IMR-90 (cell line): ENCODE measurements at regions not wholly inside any gene's neighbourhood (a gene's known extent, or its start where the extent isn't known, plus 50 kb on each side); places are given as distances from the start of the nearest gene placed in this dataset.

ENCODE experiments used
- ATAC-seq: fragments of 200-7000 bp; cut with Tn5 transposase; 2 replicates; pipeline ENCODE4 v1.9.1; 2020; ENCODE audit warnings: low read depth, mild to moderate bottlenecking, moderate library complexity
- BruUV-seq: library from RNA; stranded (reverse); fragments of 400-500 nt; replicated peaks from 2 replicates; lab custom pipeline; 2021; lab: Mats Ljungman, UMichigan
- CTCF ChIA-PET: fragments of 300-600 bp; formaldehyde crosslinking; extraction: SDS; loops from one replicate; lab custom pipeline; 2021; ENCODE audit warnings: antibody characterized with exemption; lab: Yijun Ruan, JAX
- POLR2A ChIA-PET: fragments of 300-600 bp; sonication (Branson Sonifier 250); formaldehyde crosslinking; loops from one replicate; lab custom pipeline; 2022; ENCODE audit warnings: antibody characterized with exemption; ENCODE audit not compliant: unreplicated experiment; lab: Charles Lee
- DNase-seq: peaks from one replicate; pipeline ENCODE4 v3.0.0; 2013
- H2AFZ ChIP-seq: replicated peaks from 2 replicates; pipeline ENCODE3; 2013; ENCODE audit warnings: low read length, mild to moderate bottlenecking; ENCODE audit not compliant: poor library complexity
- H2AK5ac ChIP-seq: 2 replicates; pipeline ENCODE4 v1.6.1; 2013; ENCODE audit warnings: low read depth, low read length, inconsistent platforms
- H2AK9ac ChIP-seq: replicated peaks from 2 replicates; pipeline ENCODE3; 2013; ENCODE audit warnings: mild to moderate bottlenecking, low read depth, low read length, moderate library complexity; ENCODE audit not compliant: poor library complexity
- H2BK120ac ChIP-seq: 2 replicates; pipeline ENCODE4 v1.6.1; 2013; ENCODE audit warnings: low read depth, low read length, inconsistent platforms
- H2BK15ac ChIP-seq: 3 replicates; pipeline ENCODE4 v1.6.1; 2013; ENCODE audit warnings: low read depth, low read length, inconsistent platforms
- H2BK20ac ChIP-seq: 2 replicates; pipeline ENCODE4 v1.6.1; 2013; ENCODE audit warnings: low read depth, mild to moderate bottlenecking, inconsistent platforms, low read length, moderate library complexity
- H2BK5ac ChIP-seq: 2 replicates; pipeline ENCODE4 v1.6.1; 2013; ENCODE audit warnings: mild to moderate bottlenecking, low read depth, low read length, inconsistent platforms; ENCODE audit not compliant: poor library complexity, severe bottlenecking
- H3K14ac ChIP-seq: replicated peaks from 2 replicates; pipeline ENCODE4 v1.6.1; 2013; ENCODE audit warnings: low read depth, low read length, inconsistent platforms
- H3K18ac ChIP-seq: 2 replicates; pipeline ENCODE4 v1.6.1; 2013; ENCODE audit warnings: low read depth, low read length, control low read depth
- H3K23ac ChIP-seq: 2 replicates; pipeline ENCODE4 v1.6.1; 2013; ENCODE audit warnings: low read depth, low read length, inconsistent platforms
- H3K27ac ChIP-seq: 2 replicates; pipeline ENCODE4 v1.5.1; 2013; ENCODE audit warnings: mild to moderate bottlenecking, control low read depth, low read length; ENCODE audit not compliant: insufficient read depth
- H3K27me3 ChIP-seq: 2 replicates; pipeline ENCODE4 v1.6.1; 2013; ENCODE audit warnings: low read length; ENCODE audit not compliant: control insufficient read depth, insufficient read depth
- H3K36me3 ChIP-seq: 2 replicates; pipeline ENCODE4 v1.6.1; 2013; ENCODE audit warnings: low read length, mixed read lengths; ENCODE audit not compliant: control insufficient read depth, insufficient read depth
- H3K4ac ChIP-seq: 2 replicates; pipeline ENCODE4 v1.6.1; 2013; ENCODE audit warnings: low read depth, low read length, inconsistent platforms
- H3K4me1 ChIP-seq: 2 replicates; pipeline ENCODE4 v1.6.1; 2013; ENCODE audit warnings: low read length, mixed read lengths; ENCODE audit not compliant: control insufficient read depth, insufficient read depth
- H3K4me2 ChIP-seq: 2 replicates; pipeline ENCODE4 v1.6.1; 2013; ENCODE audit warnings: low read depth, mild to moderate bottlenecking, control low read depth, low read length, moderate library complexity
- H3K4me3 ChIP-seq: 2 replicates; pipeline ENCODE4 v1.5.1; 2013; ENCODE audit warnings: low read depth, mild to moderate bottlenecking, control low read depth, low read length, moderate library complexity; ENCODE audit not compliant: insufficient read depth
- H3K56ac ChIP-seq: 2 replicates; pipeline ENCODE4 v1.6.1; 2013; ENCODE audit warnings: low read length, inconsistent platforms; ENCODE audit not compliant: insufficient read depth; ENCODE audit errors: extremely low read depth
- H3K79me1 ChIP-seq, 2 experiments: 2 replicates each; pipeline ENCODE4 v1.6.1; 2013; ENCODE audit warnings: low read length in 2 of 2, inconsistent platforms in 1 of 2, low read depth in 1 of 2
- H3K9ac ChIP-seq: 2 replicates; pipeline ENCODE4 v1.6.1; 2013; ENCODE audit warnings: low read depth, low read length, control low read depth
- H3K9me1 ChIP-seq: 2 replicates; pipeline ENCODE4 v1.6.1; 2013; ENCODE audit warnings: low read length, inconsistent platforms; ENCODE audit not compliant: insufficient read depth
- H3K9me3 ChIP-seq: 2 replicates; pipeline ENCODE4 v1.6.1; 2013; ENCODE audit warnings: low read length; ENCODE audit not compliant: control insufficient read depth, insufficient read depth
- H4K20me1 ChIP-seq: 2 replicates; pipeline ENCODE4 v1.6.1; 2013; ENCODE audit warnings: low read length, inconsistent platforms; ENCODE audit not compliant: insufficient read depth
- H4K5ac ChIP-seq: 2 replicates; pipeline ENCODE4 v1.6.1; 2013; ENCODE audit warnings: mild to moderate bottlenecking, low read depth, low read length, control low read depth
- H4K8ac ChIP-seq, 2 experiments: 2 replicates each; pipeline ENCODE4 v1.6.1; 2013; ENCODE audit warnings: low read depth in 2 of 2, low read length in 2 of 2, control low read depth in 1 of 2, inconsistent platforms in 1 of 2
- H4K91ac ChIP-seq: 2 replicates; pipeline ENCODE4 v1.6.1; 2013; ENCODE audit warnings: low read depth, low read length, inconsistent platforms; ENCODE audit not compliant: insufficient read depth
- BHLHE40 ChIP-seq: fragments of 150-350 bp; IDR thresholded peaks from 2 replicates; pipeline ENCODE4 v1.6.1; 2016; ENCODE audit warnings: mild to moderate bottlenecking, low read depth, low read length
- CEBPB ChIP-seq: IDR thresholded peaks from 2 replicates; pipeline ENCODE4 v1.6.1; 2012; ENCODE audit warnings: low read depth, low read length, improper control_type of control experiment
- CHD1 ChIP-seq: IDR thresholded peaks from 2 replicates; pipeline ENCODE4 v1.6.1; 2012; ENCODE audit warnings: low read depth, low read length, improper control_type of control experiment
- ELK1 ChIP-seq: fragments of 150-350 bp; IDR thresholded peaks from 2 replicates; pipeline ENCODE4 v1.6.1; 2016; ENCODE audit warnings: low read depth, mild to moderate bottlenecking, low read length, moderate library complexity, borderline replicate concordance
- FOS ChIP-seq: fragments of 150-350 bp; IDR thresholded peaks from 2 replicates; pipeline ENCODE4 v1.6.1; 2016; ENCODE audit warnings: low read depth, low read length
- MAFK ChIP-seq: IDR thresholded peaks from 2 replicates; pipeline ENCODE4 v1.6.1; 2012; ENCODE audit warnings: low read depth, low read length, improper control_type of control experiment
- MAZ ChIP-seq: IDR thresholded peaks from 2 replicates; pipeline ENCODE4 v1.6.1; 2012; ENCODE audit warnings: low read depth, mild to moderate bottlenecking, low read length, improper control_type of control experiment, moderate library complexity, borderline replicate concordance
- MXI1 ChIP-seq: IDR thresholded peaks from 2 replicates; pipeline ENCODE4 v1.6.1; 2012; ENCODE audit warnings: low read depth, mild to moderate bottlenecking, low read length, moderate library complexity, borderline replicate concordance
- NFE2L2 ChIP-seq: fragments of 150-350 bp; IDR thresholded peaks from 2 replicates; pipeline ENCODE4 v1.6.1; 2016; ENCODE audit warnings: low read depth, mild to moderate bottlenecking, low read length
- POLR2A ChIP-seq: IDR thresholded peaks from 2 replicates; pipeline ENCODE4 v1.6.1; 2012; ENCODE audit warnings: mild to moderate bottlenecking, low read depth, low read length
- RAD21 ChIP-seq: IDR thresholded peaks from 2 replicates; pipeline ENCODE4 v1.6.1; 2012; ENCODE audit warnings: low read length, improper control_type of control experiment
- RCOR1 ChIP-seq: IDR thresholded peaks from 2 replicates; pipeline ENCODE4 v1.6.1; 2012; ENCODE audit warnings: mild to moderate bottlenecking, low read length, improper control_type of control experiment; ENCODE audit not compliant: insufficient replicate concordance
- RFX5 ChIP-seq: IDR thresholded peaks from 2 replicates; pipeline ENCODE4 v1.8.0; 2012; ENCODE audit warnings: low read depth, mild to moderate bottlenecking, low read length, moderate library complexity
- SMC3 ChIP-seq: fragments of 150-350 bp; IDR thresholded peaks from 2 replicates; pipeline ENCODE4 v1.6.1; 2016; ENCODE audit warnings: low read depth, mild to moderate bottlenecking, antibody characterized with exemption, low read length, moderate library complexity
- USF2 ChIP-seq: fragments of 150-350 bp; IDR thresholded peaks from 2 replicates; pipeline ENCODE4 v1.6.1; 2017; ENCODE audit warnings: mild to moderate bottlenecking, antibody characterized with exemption, low read length, low read depth
- WGBS, 2 experiments: methylation state at CpG; one replicate each; pipeline versions ENCODE4 v1.1.5 to v1.1.7; 2013; ENCODE audit warnings: missing lambda C conversion rate in 2 of 2; ENCODE audit not compliant: insufficient read length in 1 of 2; ENCODE audit errors: extremely low coverage in 2 of 2; 5-methylcytosine and 5-hydroxymethylcytosine counted together
- dilution Hi-C: fragments of 300-500 bp; cut with HindIII; formaldehyde crosslinking; loops from one replicate; pipeline ENCODE4 v1.14.3; 2018; ENCODE audit warnings: low sequenced_read_pairs; ENCODE audit not compliant: unreplicated experiment
- in situ Hi-C: fragments of 300-500 bp; cut with MboI; formaldehyde crosslinking; loops from 3 replicates; pipeline ENCODE4 v1.14.3; 2019; ENCODE audit warnings: low sequenced_read_pairs, inconsistent platforms, mixed read lengths
- intact Hi-C: fragments of 100-400 bp; cut with micrococcal nuclease; formaldehyde crosslinking; loops from 2 replicates; pipeline ENCODE4 v1.10.0; 2022
- TF ChIP-seq, protein P1 (sequence below): conservative IDR thresholded peaks from 2 replicates; pipeline ENCODE4 v1.5.1; 2012; ENCODE audit warnings: mild to moderate bottlenecking, low read depth, low read length, improper control_type of control experiment

DNA sequence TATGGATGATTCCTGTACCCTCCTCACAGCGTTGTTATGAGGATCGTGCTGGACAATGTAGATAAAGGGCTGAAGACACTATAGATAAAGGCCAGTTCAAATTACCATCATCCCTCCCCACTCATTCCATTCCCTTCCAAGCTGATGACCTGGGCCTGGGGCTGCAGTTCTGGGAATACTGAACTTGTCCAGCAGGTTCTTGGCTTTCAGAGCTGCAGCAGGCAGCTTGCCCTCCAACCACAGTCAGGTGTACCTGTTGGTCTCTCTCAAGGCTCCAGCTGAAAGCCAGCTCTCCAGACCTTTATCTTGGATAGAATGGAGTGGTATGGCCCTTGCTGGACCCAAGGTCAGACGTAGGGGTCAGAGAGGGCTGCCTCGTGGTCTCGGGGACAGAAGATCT, 92.5 kb downstream of the PCDH1 start:
- 30% methylated on average over 3 of the region's 5 CpGs; no CpG with 5 or more reads in 1 of the 2 experiments for WGBS, 2 experiments
- no TSS peak for BruUV-seq

More for the DNA sequence above, 92.5 kb downstream of the PCDH1 start:
- Histone ChIP-seq H2BK5ac (no peak overlapping the region), H2BK15ac (no peak overlapping the region), H4K8ac (no peak overlapping the region), H3K36me3 (no peaks in the 10 kb centered on the region), H2AK9ac (no peak overlapping the region), H2AK5ac (no peak overlapping the region), H2BK120ac (no peak overlapping the region), H4K20me1 (no peaks in the 10 kb centered on the region), H4K91ac (no peak overlapping the region), H3K4me2 (no peak overlapping the region), H3K56ac (no peak overlapping the region), H3K4me3 (no peak overlapping the region), H3K14ac (no peak overlapping the region), H3K4me1 (no peaks in the 10 kb centered on the region), H4K5ac (no peak overlapping the region), H2BK20ac (no peak overlapping the region), H3K9me1 (no peaks in the 10 kb centered on the region), H2AFZ (no peak overlapping the region), H3K9ac (no peak overlapping the region), H3K27me3 (peaks cover 72% of the 10 kb centered on the region), H3K4ac (no peak overlapping the region), H3K27ac (no peak overlapping the region), H3K79me1 (no peaks in the 10 kb centered on the region), H3K18ac (no peak overlapping the region), H3K23ac (no peak overlapping the region), H3K9me3 (no peaks in the 10 kb centered on the region)
- dilution Hi-C loops, result no loop called here
- DNase-seq, result no peak
- in situ Hi-C loops, result no loop called here
- intact Hi-C loops, result no loop called here
- TF ChIP-seq RAD21 (no peak), MAFK (no peak), BHLHE40 (no peak), CEBPB (no peak), MXI1 (no peak), ELK1 (no peak), RFX5 (no peak), USF2 (no peak), NFE2L2 (no peak), SMC3 (no peak), RCOR1 (no peak), POLR2A (no peak), MAZ (no peak), FOS (no peak), CHD1 (no peak)
- TF ChIP-seq, protein P1, sequence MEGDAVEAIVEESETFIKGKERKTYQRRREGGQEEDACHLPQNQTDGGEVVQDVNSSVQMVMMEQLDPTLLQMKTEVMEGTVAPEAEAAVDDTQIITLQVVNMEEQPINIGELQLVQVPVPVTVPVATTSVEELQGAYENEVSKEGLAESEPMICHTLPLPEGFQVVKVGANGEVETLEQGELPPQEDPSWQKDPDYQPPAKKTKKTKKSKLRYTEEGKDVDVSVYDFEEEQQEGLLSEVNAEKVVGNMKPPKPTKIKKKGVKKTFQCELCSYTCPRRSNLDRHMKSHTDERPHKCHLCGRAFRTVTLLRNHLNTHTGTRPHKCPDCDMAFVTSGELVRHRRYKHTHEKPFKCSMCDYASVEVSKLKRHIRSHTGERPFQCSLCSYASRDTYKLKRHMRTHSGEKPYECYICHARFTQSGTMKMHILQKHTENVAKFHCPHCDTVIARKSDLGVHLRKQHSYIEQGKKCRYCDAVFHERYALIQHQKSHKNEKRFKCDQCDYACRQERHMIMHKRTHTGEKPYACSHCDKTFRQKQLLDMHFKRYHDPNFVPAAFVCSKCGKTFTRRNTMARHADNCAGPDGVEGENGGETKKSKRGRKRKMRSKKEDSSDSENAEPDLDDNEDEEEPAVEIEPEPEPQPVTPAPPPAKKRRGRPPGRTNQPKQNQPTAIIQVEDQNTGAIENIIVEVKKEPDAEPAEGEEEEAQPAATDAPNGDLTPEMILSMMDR, result no peak
- CTCF ChIA-PET, result no interaction called here
- no peak for ATAC-seq
- POLR2A ChIA-PET, result no interaction called here
